ENCODE measurements at regions not wholly inside any gene's neighbourhood (a gene's known extent, or its start where the extent isn't known, plus 50 kb on each side); places are given as distances from the start of the nearest gene placed in this dataset.
"Not testable (repeated sequence)": the region's sequence is repeated elsewhere in the genome, so short reads cannot be mapped to it uniquely, and the experiment has no call there.

- no peaks in the 10 kb centered on the region for H3K36me3 ChIP-seq (ENCODE audit: insufficient read depth)
- no peaks in the 10 kb centered on the region for H3K36me3 Mint-ChIP-seq (ENCODE audit: low read depth)
- H3K27me3 Mint-ChIP-seq (ENCODE audit: insufficient read depth, low read depth, poor library complexity), result no peaks in the 10 kb centered on the region
- H3K27ac ChIP-seq (ENCODE audit: low read depth), result no peak overlapping the region
- peak; percentile 39; the same call in 2 of the 3 replicates for ATAC-seq
- no peak overlapping the region for H2AFZ ChIP-seq
- H3K4me3 ChIP-seq, result no peak overlapping the region
- no peaks in the 10 kb centered on the region for H3K4me1 ChIP-seq (ENCODE audit: insufficient read depth)
- H3F3A ChIP-seq (replicated peaks; ENCODE audit: low read depth), result no peaks in the 10 kb centered on the region
- no peaks in the 10 kb centered on the region for H4K20me1 ChIP-seq (replicated peaks; ENCODE audit: insufficient read depth)
- H3K27ac Mint-ChIP-seq, result no peak overlapping the region
- no peak overlapping the region for H3K4me3 Mint-ChIP-seq
- H3K4me1 Mint-ChIP-seq, result no peaks in the 10 kb centered on the region
- no peaks in the 10 kb centered on the region for H3K27me3 ChIP-seq (ENCODE audit: insufficient read depth)
- peak; percentile 27 for DNase-seq (ENCODE audit: low spot score)
- 0 out of 2 replicates have a peak, but pooled peaks cover 9% of the 10 kb centered on the region for H3K9me2 ChIP-seq (ENCODE audit: insufficient read depth)
- no peak for TF ChIP-seq CREB1 (CRISPR knock-in tag; IDR thresholded peaks at IDR 0.05; ENCODE audit: low read depth)
- no peak for TF ChIP-seq STAT1 (IDR thresholded peaks at IDR 0.05; ENCODE audit: unreplicated experiment)
- TF ChIP-seq CTCF (conservative IDR thresholded peaks at IDR 0.05; ENCODE audit: low read depth in 2 of 2), result 0 out of 4 replicates have a peak, but pooled peaks of 1 of the 2 experiments have one; percentile 15
- no peak for TF ChIP-seq ZNF114 (CRISPR knock-in tag; IDR thresholded peaks at IDR 0.05)
- TF ChIP-seq ZNF331 (CRISPR knock-in tag; IDR thresholded peaks at IDR 0.05; ENCODE audit: low read depth), result no peak
- TF ChIP-seq ETS1 (IDR thresholded peaks at IDR 0.05), result no peak
- no peak for TF ChIP-seq NANOG (IDR thresholded peaks at IDR 0.05; ENCODE audit: borderline replicate concordance)
- TF ChIP-seq POLR2AphosphoS5 (IDR thresholded peaks at IDR 0.05; ENCODE audit: low read depth), result no peak
- H3K4me2 ChIP-seq, result no peak overlapping the region
- no peaks in the 10 kb centered on the region for H3K9me3 Mint-ChIP-seq
- H3K79me2 ChIP-seq (replicated peaks; ENCODE audit: insufficient read depth), result no peaks in the 10 kb centered on the region
Observed at GRCh38 chr12:27859648-27860047, 79.6 kb upstream of the MANSC4 start.

GRCh38 chr12:27857006-27857405 lies 77.0 kb upstream of the MANSC4 start:
- DNase-seq (ENCODE audit: low spot score); H3K4me1 Mint-ChIP-seq; H3K27ac Mint-ChIP-seq; ATAC-seq; H3K4me3 ChIP-seq; H3K27me3 ChIP-seq (ENCODE audit: insufficient read depth); H4K20me1 ChIP-seq (replicated peaks; ENCODE audit: insufficient read depth); H3K9me2 ChIP-seq (ENCODE audit: insufficient read depth); H2AFZ ChIP-seq; H3K36me3 ChIP-seq (ENCODE audit: insufficient read depth); H3K4me2 ChIP-seq; H3K9me3 Mint-ChIP-seq; H3K27ac ChIP-seq (ENCODE audit: low read depth); H3F3A ChIP-seq (replicated peaks; ENCODE audit: low read depth); H3K4me3 Mint-ChIP-seq; H3K36me3 Mint-ChIP-seq (ENCODE audit: low read depth); H3K79me2 ChIP-seq (replicated peaks; ENCODE audit: insufficient read depth); H3K27me3 Mint-ChIP-seq (ENCODE audit: insufficient read depth, low read depth, poor library complexity); H3K4me1 ChIP-seq (ENCODE audit: insufficient read depth): not testable (repeated sequence)

- H3K4me3 Mint-ChIP-seq, result no peak overlapping the region
- Histone ChIP-seq H3K4me2 (no peak overlapping the region), H2AFZ (no peak overlapping the region), H3K4me3 (no peak overlapping the region), H3K79me2 (replicated peaks; ENCODE audit: insufficient read depth) (no peaks in the 10 kb centered on the region), H3K27me3 (ENCODE audit: insufficient read depth) (no peaks in the 10 kb centered on the region), H3K36me3 (ENCODE audit: insufficient read depth) (no peaks in the 10 kb centered on the region), H3K4me1 (ENCODE audit: insufficient read depth) (no peaks in the 10 kb centered on the region), H3F3A (replicated peaks; ENCODE audit: low read depth) (no peaks in the 10 kb centered on the region), H3K9me2 (ENCODE audit: insufficient read depth) (no peaks in the 10 kb centered on the region; the same call in 1 of the 2 replicates), H3K27ac (ENCODE audit: low read depth) (no peak overlapping the region), H4K20me1 (replicated peaks; ENCODE audit: insufficient read depth) (no peaks in the 10 kb centered on the region)
- DNase-seq (ENCODE audit: low spot score) (no peak), ATAC-seq (no peak)
- peaks cover 3% of the 10 kb centered on the region; the same call in 2 of the 3 replicates for H3K9me3 Mint-ChIP-seq
- H3K27ac Mint-ChIP-seq, result no peak overlapping the region
- no peaks in the 10 kb centered on the region for H3K4me1 Mint-ChIP-seq
- H3K27me3 Mint-ChIP-seq (ENCODE audit: insufficient read depth, low read depth, poor library complexity), result no peaks in the 10 kb centered on the region
- H3K36me3 Mint-ChIP-seq (ENCODE audit: low read depth), result no peaks in the 10 kb centered on the region
- TF ChIP-seq STAT1 (IDR thresholded peaks at IDR 0.05; ENCODE audit: unreplicated experiment) (no peak), ZNF462 (CRISPR knock-in tag; IDR thresholded peaks at IDR 0.05) (no peak)
Observed at GRCh38 chr12:27852742-27853141, 72.7 kb upstream of the MANSC4 start.
